HEK293 (cell line): ENCODE measurements at regions not wholly inside any gene's neighbourhood (a gene's known extent, or its start where the extent isn't known, plus 50 kb on each side); places are given as distances from the start of the nearest gene placed in this dataset.

ENCODE experiments used
- ATF2 ChIP-seq: fragments of 450-650 bp; formaldehyde crosslinking; IDR thresholded peaks from 2 replicates; pipeline ENCODE4 v1.5.1; 2016; ENCODE audit warnings: missing biosample characterization, missing genetic modification characterization, low read depth
- CTCF ChIP-seq: fragments of 450-650 bp; formaldehyde crosslinking; IDR thresholded peaks from 2 replicates; pipeline ENCODE4 v1.5.1; 2016; ENCODE audit warnings: missing biosample characterization, missing genetic modification characterization
- ELK4 ChIP-seq: IDR thresholded peaks from 2 replicates; pipeline ENCODE4 v1.6.1; 2011; ENCODE audit warnings: mild to moderate bottlenecking, low read depth, low read length, borderline replicate concordance
- RBAK ChIP-seq: fragments of 450-650 bp; formaldehyde crosslinking; IDR thresholded peaks from 2 replicates; pipeline ENCODE4 v1.5.1; 2016; ENCODE audit warnings: missing biosample characterization, missing genetic modification characterization
- ZBTB49 ChIP-seq: fragments of 450-650 bp; formaldehyde crosslinking; IDR thresholded peaks from 2 replicates; pipeline ENCODE4 v1.5.1; 2016; ENCODE audit warnings: missing biosample characterization, missing genetic modification characterization, low read depth
- ZNF133 ChIP-seq: fragments of 450-650 bp; formaldehyde crosslinking; IDR thresholded peaks from 2 replicates; pipeline ENCODE4 v1.5.1; 2016; ENCODE audit warnings: missing biosample characterization, missing genetic modification characterization
- ZNF398 ChIP-seq: fragments of 450-650 bp; formaldehyde crosslinking; IDR thresholded peaks from 2 replicates; pipeline ENCODE4 v1.5.1; 2017; ENCODE audit warnings: missing biosample characterization, missing genetic modification characterization
- ZNF561 ChIP-seq: fragments of 450-650 bp; IDR thresholded peaks from 2 replicates; pipeline ENCODE4 v1.5.1; 2018; ENCODE audit warnings: missing biosample characterization, missing genetic modification characterization, borderline replicate concordance

GRCh38 chr4:1550122-1551070 is 133.7 kb downstream of the FAM53A start:
- no peak for TF ChIP-seq CTCF (tag by site-specific recombination)
- TF ChIP-seq ZBTB49 (tag by site-specific recombination) = no peak
- no peak for TF ChIP-seq ZNF561
- no peak for TF ChIP-seq ELK4
- no peak for TF ChIP-seq RBAK (tag by site-specific recombination)
- no peak for TF ChIP-seq ZNF133 (tag by site-specific recombination)
- TF ChIP-seq ATF2 (tag by site-specific recombination) = no peak
- no peak for TF ChIP-seq ZNF398 (tag by site-specific recombination)
